HEK293 (cell line): ENCODE measurements at regions not wholly inside any gene's neighbourhood (a gene's known extent, or its start where the extent isn't known, plus 50 kb on each side); places are given as distances from the start of the nearest gene placed in this dataset.

Experiments used
- CTCF ChIA-PET: fragments of 350-600 bp; formaldehyde crosslinking; extraction: SDS; loops from one replicate; lab custom pipeline; 2021; ENCODE audit warnings: antibody characterized with exemption; lab: Yijun Ruan, JAX
- POLR2A ChIA-PET: fragments of 300-600 bp; formaldehyde crosslinking; extraction: SDS; loops from one replicate; lab custom pipeline; 2020; ENCODE audit warnings: antibody characterized with exemption, inconsistent platforms; lab: Yijun Ruan, JAX
- H3K27ac ChIP-seq: fragments of 200-500 bp; sonication (Bioruptor generic); 2 replicates; pipeline ENCODE4 v1.5.1; 2014; ENCODE audit warnings: low read depth, low read length, control low read depth, inconsistent platforms; ENCODE audit errors: extremely low read depth
- H3K36me3 ChIP-seq, 2 experiments: fragments of 200-500 bp in 1 of 2; sonication (Bioruptor generic) in 1 of 2; 1 replicate in 1 of 2; 2 replicates in 1 of 2; pipeline ENCODE4 v1.5.1; 2014 to 2017; ENCODE audit warnings: inconsistent platforms in 2 of 2, low read length in 2 of 2; ENCODE audit not compliant: control insufficient read depth in 2 of 2, insufficient read depth in 1 of 2
- H3K4me1 ChIP-seq: fragments of 200-500 bp; sonication (Bioruptor generic); 2 replicates; pipeline ENCODE4 v1.5.1; 2014; ENCODE audit warnings: mild to moderate bottlenecking, low read length, inconsistent platforms; ENCODE audit not compliant: control insufficient read depth, insufficient read depth
- H3K4me3 ChIP-seq: 2 replicates; pipeline ENCODE4 v1.5.1; 2011; ENCODE audit warnings: low read depth, mild to moderate bottlenecking, control low read depth, low read length, moderate library complexity
- H3K9me3 ChIP-seq: fragments of 200-500 bp; sonication (Bioruptor generic); 2 replicates; pipeline ENCODE4 v1.5.1; 2014; ENCODE audit warnings: low read depth, low read length, inconsistent platforms; ENCODE audit not compliant: control insufficient read depth, insufficient read depth
- PRDM10 ChIP-seq: fragments of 450-650 bp; formaldehyde crosslinking; IDR thresholded peaks from 2 replicates; pipeline ENCODE4 v1.5.1; 2016; ENCODE audit warnings: missing biosample characterization, missing genetic modification characterization
- SCRT1 ChIP-seq: fragments of 450-650 bp; formaldehyde crosslinking; IDR thresholded peaks from 2 replicates; pipeline ENCODE4 v1.5.1; 2016; ENCODE audit warnings: missing biosample characterization, missing genetic modification characterization, borderline replicate concordance
- ZBTB11 ChIP-seq: fragments of 450-650 bp; formaldehyde crosslinking; conservative IDR thresholded peaks from 2 replicates; pipeline ENCODE4 v1.5.1; 2016; ENCODE audit warnings: low read depth, missing biosample characterization, missing genetic modification characterization
- ZNF169 ChIP-seq: fragments of 450-650 bp; formaldehyde crosslinking; IDR thresholded peaks from 2 replicates; pipeline ENCODE4 v1.5.1; 2016; ENCODE audit warnings: missing biosample characterization, missing genetic modification characterization
- ZNF24 ChIP-seq: fragments of 450-650 bp; formaldehyde crosslinking; IDR thresholded peaks from 2 replicates; pipeline ENCODE4 v1.5.1; 2016; ENCODE audit warnings: missing biosample characterization, missing genetic modification characterization
- ZNF514 ChIP-seq: fragments of 450-650 bp; formaldehyde crosslinking; IDR thresholded peaks from 2 replicates; pipeline ENCODE4 v1.5.1; 2016; ENCODE audit warnings: missing biosample characterization, missing genetic modification characterization
- ZNF600 ChIP-seq: fragments of 450-650 bp; formaldehyde crosslinking; IDR thresholded peaks from 2 replicates; pipeline ENCODE4 v1.5.1; 2016; ENCODE audit warnings: missing biosample characterization, missing genetic modification characterization
- ZNF707 ChIP-seq: fragments of 450-650 bp; formaldehyde crosslinking; IDR thresholded peaks from 2 replicates; pipeline ENCODE4 v1.5.1; 2016; ENCODE audit warnings: missing biosample characterization, missing genetic modification characterization
- ZNF768 ChIP-seq: fragments of 450-650 bp; formaldehyde crosslinking; IDR thresholded peaks from 2 replicates; pipeline ENCODE4 v1.5.1; 2018; ENCODE audit warnings: missing biosample characterization, mild to moderate bottlenecking, missing genetic modification characterization
- ZNF785 ChIP-seq: fragments of 450-650 bp; formaldehyde crosslinking; IDR thresholded peaks from 2 replicates; pipeline ENCODE4 v1.5.1; 2016; ENCODE audit warnings: missing biosample characterization, missing genetic modification characterization
- TF ChIP-seq, protein P1 (sequence below): sonication (generic); formaldehyde crosslinking; IDR thresholded peaks from 2 replicates; pipeline ENCODE4 v1.8.1; 2022; ENCODE audit warnings: mild to moderate bottlenecking, moderate library complexity, missing genetic modification reagents

GRCh38 chr7:25928549-25929330 is 223.3 kb upstream of the NFE2L3 start:
- Histone ChIP-seq H3K36me3 (no peaks in the 10 kb centered on the region), H3K4me1 (no peaks in the 10 kb centered on the region), H3K27ac (no peak overlapping the region)
- TF ChIP-seq ZNF707 (tag by site-specific recombination) (peak; percentile 68; the same call in 1 of the 2 replicates), ZNF24 (no peak)
- TF ChIP-seq, all 188 proteins: peak for 1
- CTCF ChIA-PET, result interaction anchor here (0.6 to 1.1 kb wide), 2 partner anchors 10 to 32 kb away, joined by 3 to 5 read pairs; no protein-coding TSS in a partner anchor
- Histone ChIP-seq H3K4me3 (no peak overlapping the region), H3K9me3 (no peaks in the 10 kb centered on the region)
- POLR2A ChIA-PET, result no interaction called here

DNA sequence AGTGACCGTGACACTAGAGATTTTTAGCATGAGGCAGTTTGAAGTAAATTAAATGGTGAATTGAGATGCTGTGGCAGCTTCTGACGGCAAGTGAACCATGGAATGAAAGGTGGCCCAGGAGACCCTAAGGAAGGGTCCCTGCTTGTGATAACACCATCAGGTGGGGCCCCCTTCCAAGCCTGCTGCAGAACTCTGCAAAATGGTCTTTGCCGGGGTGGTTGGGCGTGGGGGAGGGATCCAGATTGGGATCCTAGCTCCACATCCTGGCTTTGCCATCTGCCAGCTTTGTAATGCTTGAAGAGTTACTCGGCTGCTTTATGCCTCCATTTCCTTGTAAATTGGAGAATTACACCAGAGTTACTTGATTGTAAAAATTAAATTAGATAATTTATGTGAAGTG is 222.6 kb upstream of the NFE2L3 start:
- ChIA-PET POLR2A (no interaction called here), CTCF (interaction anchor here (0.6 kb wide), 1 partner anchor 10 kb away, joined by 5 read pairs; no protein-coding TSS in a partner anchor)
- Histone ChIP-seq H3K9me3 (no peaks in the 10 kb centered on the region), H3K27ac (no peak overlapping the region), H3K36me3 (no peaks in the 10 kb centered on the region), H3K4me1 (no peaks in the 10 kb centered on the region), H3K4me3 (no peak overlapping the region)
- TF ChIP-seq ZNF169 (tag by site-specific recombination), result no peak
- TF ChIP-seq, protein P1, sequence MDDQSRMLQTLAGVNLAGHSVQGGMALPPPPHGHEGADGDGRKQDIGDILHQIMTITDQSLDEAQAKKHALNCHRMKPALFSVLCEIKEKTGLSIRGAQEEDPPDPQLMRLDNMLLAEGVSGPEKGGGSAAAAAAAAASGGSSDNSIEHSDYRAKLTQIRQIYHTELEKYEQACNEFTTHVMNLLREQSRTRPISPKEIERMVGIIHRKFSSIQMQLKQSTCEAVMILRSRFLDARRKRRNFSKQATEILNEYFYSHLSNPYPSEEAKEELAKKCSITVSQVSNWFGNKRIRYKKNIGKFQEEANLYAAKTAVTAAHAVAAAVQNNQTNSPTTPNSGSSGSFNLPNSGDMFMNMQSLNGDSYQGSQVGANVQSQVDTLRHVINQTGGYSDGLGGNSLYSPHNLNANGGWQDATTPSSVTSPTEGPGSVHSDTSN (CRISPR knock-in tag), result no peak
- no peak for TF ChIP-seq ZBTB11
- no peak for TF ChIP-seq ZNF785 (tag by site-specific recombination)
- no peak for TF ChIP-seq PRDM10 (tag by site-specific recombination)
- TF ChIP-seq ZNF600 (tag by site-specific recombination), result no peak
- no peak for TF ChIP-seq ZNF768 (tag by site-specific recombination)
- TF ChIP-seq SCRT1, result no peak
- TF ChIP-seq ZNF514 (tag by site-specific recombination), result no peak

- H3K4me1 ChIP-seq, result no peaks in the 10 kb centered on the region
- TF ChIP-seq PRDM10 (tag by site-specific recombination) (peak; percentile 43; the same call in 1 of the 2 replicates), SCRT1 (no peak)
- no peaks in the 10 kb centered on the region for H3K9me3 ChIP-seq
- no peak overlapping the region for H3K27ac ChIP-seq
- CTCF ChIA-PET, result interaction anchor here (1.0 to 1.5 kb wide), 2 partner anchors 38 to 148 kb away, joined by 3 to 4 read pairs; no protein-coding TSS in a partner anchor
- POLR2A ChIA-PET, result no interaction called here
- no peak overlapping the region for H3K4me3 ChIP-seq
- no peaks in the 10 kb centered on the region for H3K36me3 ChIP-seq
Observed at GRCh38 chr7:25930492-25931048, 221.4 kb upstream of the NFE2L3 start.
